ENCODE measurements at regions not wholly inside any gene's neighbourhood (a gene's known extent, or its start where the extent isn't known, plus 50 kb on each side); places are given as distances from the start of the nearest gene placed in this dataset.

DNA sequence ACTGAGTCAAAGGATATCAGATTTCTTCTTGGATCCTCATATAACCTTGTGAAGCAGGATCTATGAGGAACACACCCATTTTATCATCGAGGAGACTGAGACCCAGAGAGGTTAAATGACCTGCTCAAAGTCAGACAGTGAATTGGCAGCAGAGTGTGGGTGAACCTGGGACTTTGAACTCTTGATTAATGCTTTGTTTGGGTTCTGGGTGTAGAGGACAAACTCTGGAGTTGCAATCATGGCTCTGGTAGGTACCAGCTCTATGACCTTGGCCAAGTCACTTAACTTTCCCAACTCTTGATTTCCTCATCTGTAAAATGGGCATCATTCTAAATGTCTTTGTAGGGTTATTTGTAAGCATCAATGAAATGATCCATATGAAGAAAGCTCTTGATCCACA lies 166.4 kb downstream of the HAPSTR1 start:
- no peak overlapping the region for H3K4me3 ChIP-seq (ENCODE audit: low read depth, low read length)
- TF ChIP-seq, protein P1, sequence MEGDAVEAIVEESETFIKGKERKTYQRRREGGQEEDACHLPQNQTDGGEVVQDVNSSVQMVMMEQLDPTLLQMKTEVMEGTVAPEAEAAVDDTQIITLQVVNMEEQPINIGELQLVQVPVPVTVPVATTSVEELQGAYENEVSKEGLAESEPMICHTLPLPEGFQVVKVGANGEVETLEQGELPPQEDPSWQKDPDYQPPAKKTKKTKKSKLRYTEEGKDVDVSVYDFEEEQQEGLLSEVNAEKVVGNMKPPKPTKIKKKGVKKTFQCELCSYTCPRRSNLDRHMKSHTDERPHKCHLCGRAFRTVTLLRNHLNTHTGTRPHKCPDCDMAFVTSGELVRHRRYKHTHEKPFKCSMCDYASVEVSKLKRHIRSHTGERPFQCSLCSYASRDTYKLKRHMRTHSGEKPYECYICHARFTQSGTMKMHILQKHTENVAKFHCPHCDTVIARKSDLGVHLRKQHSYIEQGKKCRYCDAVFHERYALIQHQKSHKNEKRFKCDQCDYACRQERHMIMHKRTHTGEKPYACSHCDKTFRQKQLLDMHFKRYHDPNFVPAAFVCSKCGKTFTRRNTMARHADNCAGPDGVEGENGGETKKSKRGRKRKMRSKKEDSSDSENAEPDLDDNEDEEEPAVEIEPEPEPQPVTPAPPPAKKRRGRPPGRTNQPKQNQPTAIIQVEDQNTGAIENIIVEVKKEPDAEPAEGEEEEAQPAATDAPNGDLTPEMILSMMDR (IDR thresholded peaks at IDR 0.05; ENCODE audit: control insufficient read depth, extremely low read depth, insufficient read depth), result no peak
- no peak for DNase-seq (ENCODE audit: low read depth)

DNA sequence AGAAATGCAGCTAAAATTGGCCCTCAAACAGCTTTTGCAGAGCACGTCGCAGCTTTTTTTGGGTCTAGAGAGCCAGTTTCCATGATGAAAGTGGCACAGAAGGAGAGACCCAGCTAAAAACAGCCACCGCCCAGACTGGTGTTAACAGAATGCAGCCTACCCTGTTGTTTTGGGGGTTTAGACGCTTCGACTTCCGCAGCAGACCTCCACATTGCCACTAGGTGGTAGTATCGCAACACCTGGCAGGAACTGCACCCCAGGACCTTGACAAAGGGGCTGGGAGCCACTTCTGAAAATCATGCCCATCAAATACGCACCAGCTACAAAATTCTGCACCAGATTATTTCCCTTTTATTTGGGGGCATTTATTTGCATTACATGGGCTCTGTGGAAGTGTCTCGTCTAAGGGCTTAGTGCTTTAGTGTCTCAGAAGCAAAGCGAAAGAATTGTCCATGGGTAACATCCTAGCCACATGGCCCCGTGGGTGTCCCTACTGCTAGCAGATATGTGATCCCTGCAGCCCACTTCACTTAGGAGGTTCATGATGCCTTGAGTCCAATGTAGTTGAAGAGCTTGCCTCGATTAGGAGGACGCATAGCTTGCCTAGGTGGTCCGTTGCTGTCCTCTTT lies 167.1 kb downstream of the HAPSTR1 start:
- TF ChIP-seq, protein P1 (IDR thresholded peaks at IDR 0.05; ENCODE audit: control insufficient read depth, extremely low read depth, insufficient read depth), result peak; percentile 74
- no peak for DNase-seq (ENCODE audit: low read depth)
- no peak overlapping the region for H3K4me3 ChIP-seq (ENCODE audit: low read depth, low read length)

GRCh38 chr16:9259914-9260608 lies 168.6 kb downstream of the HAPSTR1 start:
- H3K4me3 ChIP-seq (ENCODE audit: low read depth, low read length), result no peak overlapping the region
- DNase-seq (ENCODE audit: low read depth), result no peak
- TF ChIP-seq, protein P1 (IDR thresholded peaks at IDR 0.05; ENCODE audit: control insufficient read depth, extremely low read depth, insufficient read depth), result no peak

DNA sequence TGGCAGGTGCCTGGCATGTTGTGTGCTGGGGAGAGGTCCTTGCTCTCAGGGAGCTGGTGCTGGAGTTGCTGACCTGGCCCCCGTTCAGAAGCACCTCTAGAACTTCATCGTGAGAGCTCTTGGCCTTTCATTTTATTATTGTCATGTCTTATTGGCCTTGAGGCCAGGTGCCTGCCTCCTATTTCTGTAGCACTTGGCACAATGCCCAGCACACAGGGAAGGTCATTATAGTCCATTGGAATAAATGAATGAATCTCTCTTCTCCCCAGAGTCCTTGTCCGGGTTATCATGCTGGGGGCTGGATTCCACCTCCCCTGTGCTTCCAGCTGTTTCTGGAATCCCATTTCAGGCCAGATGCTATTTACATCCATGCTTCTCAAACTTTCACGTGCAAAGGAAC lies 169.2 kb downstream of the HAPSTR1 start:
- TF ChIP-seq, protein P1 (IDR thresholded peaks at IDR 0.05; ENCODE audit: control insufficient read depth, extremely low read depth, insufficient read depth), result no peak
- no peak overlapping the region for H3K4me3 ChIP-seq (ENCODE audit: low read depth, low read length)
- no peak for DNase-seq (ENCODE audit: low read depth)

DNA sequence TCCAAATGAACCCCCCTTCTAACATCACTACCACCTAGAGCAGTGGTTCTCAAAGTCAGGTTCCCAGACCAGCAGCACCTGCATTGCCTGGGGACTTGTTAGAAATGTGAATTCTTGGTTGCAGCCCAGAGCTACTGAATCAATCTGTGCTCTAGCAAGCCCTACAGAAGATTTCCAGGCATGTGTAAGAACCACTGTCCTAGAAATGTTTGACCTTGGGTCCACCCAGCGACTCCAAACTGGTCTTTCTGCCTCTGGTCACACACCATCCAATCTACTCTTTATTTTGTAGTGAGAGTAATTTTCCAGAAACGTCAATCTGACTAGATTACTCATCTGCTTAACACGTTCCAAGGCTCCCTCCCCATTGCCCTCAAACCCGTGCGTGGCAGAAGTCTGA lies 169.9 kb downstream of the HAPSTR1 start:
- TF ChIP-seq, protein P1 (IDR thresholded peaks at IDR 0.05; ENCODE audit: control insufficient read depth, extremely low read depth, insufficient read depth), result no peak
- no peak for DNase-seq (ENCODE audit: low read depth)
- H3K4me3 ChIP-seq (ENCODE audit: low read depth, low read length), result no peak overlapping the region

GRCh38 chr16:9262941-9263715 lies 171.7 kb downstream of the HAPSTR1 start:
- TF ChIP-seq, protein P1 (IDR thresholded peaks at IDR 0.05; ENCODE audit: control insufficient read depth, extremely low read depth, insufficient read depth), result no peak
- no peak overlapping the region for H3K4me3 ChIP-seq (ENCODE audit: low read depth, low read length)
- DNase-seq (ENCODE audit: low read depth), result no peak

All from LNCaP clone FGC (cell line).